ENCODE measurements at regions not wholly inside any gene's neighbourhood (a gene's known extent, or its start where the extent isn't known, plus 50 kb on each side); places are given as distances from the start of the nearest gene placed in this dataset.

GRCh38 chr13:50101590-50101989 lies 86.3 kb downstream of the KCNRG start:
- DNase-seq = no peak

GRCh38 chr13:50104493-50104892 lies 89.2 kb downstream of the KCNRG start:
- DNase-seq = no peak

- DNase-seq = peak; percentile 19
Measured at GRCh38 chr13:50106559-50106958, 91.3 kb downstream of the KCNRG start.

- DNase-seq = no peak
Measured at GRCh38 chr13:50107205-50107604, 92.0 kb downstream of the KCNRG start.

- DNase-seq = no peak
Measured at GRCh38 chr13:50114961-50115360, 99.7 kb downstream of the KCNRG start.

GRCh38 chr13:50115695-50116094 lies 100.5 kb downstream of the KCNRG start:
- no peak for DNase-seq

- no peak for DNase-seq
Measured at GRCh38 chr13:50116430-50116973, 101.3 kb downstream of the KCNRG start.

- DNase-seq = no peak
Measured at GRCh38 chr13:50119591-50119990, 104.3 kb downstream of the KCNRG start.

GRCh38 chr13:50122455-50122854 lies 107.2 kb downstream of the KCNRG start:
- DNase-seq = no peak

GRCh38 chr13:50123002-50123401 lies 107.8 kb downstream of the KCNRG start:
- no peak for DNase-seq

- DNase-seq = no peak
Measured at GRCh38 chr13:50123515-50123861, 108.2 kb downstream of the KCNRG start.

- DNase-seq = peak; percentile 92
Measured at GRCh38 chr13:50123862-50124535, 108.8 kb downstream of the KCNRG start.

GRCh38 chr13:50124536-50125303 lies 109.5 kb downstream of the KCNRG start:
- DNase-seq = peak; percentile 66

- DNase-seq = no peak
Measured at GRCh38 chr13:50125304-50125553, 110.0 kb downstream of the KCNRG start.

- DNase-seq = peak; percentile 87
Measured at GRCh38 chr13:50125554-50126262, 110.5 kb downstream of the KCNRG start.

- DNase-seq = no peak
Measured at GRCh38 chr13:50126263-50126992, 111.2 kb downstream of the KCNRG start.

- no peak for DNase-seq
Measured at GRCh38 chr13:50126993-50127725, 111.9 kb downstream of the KCNRG start.

- no peak for DNase-seq
Measured at GRCh38 chr13:50127726-50128291, 112.6 kb downstream of the KCNRG start.

- no peak for DNase-seq
Measured at GRCh38 chr13:50128428-50128931, 113.2 kb downstream of the KCNRG start.

- DNase-seq = no peak
Measured at GRCh38 chr13:50129081-50129705, 113.9 kb downstream of the KCNRG start.
